GM19240 (cell line): ENCODE measurements at regions not wholly inside any gene's neighbourhood (a gene's known extent, or its start where the extent isn't known, plus 50 kb on each side); places are given as distances from the start of the nearest gene placed in this dataset.

Source experiments
- DNase-seq: peaks from one replicate; pipeline ENCODE4 v3.0.0; 2011; ENCODE audit warnings: low spot score; ENCODE audit not compliant: insufficient read length

DNA sequence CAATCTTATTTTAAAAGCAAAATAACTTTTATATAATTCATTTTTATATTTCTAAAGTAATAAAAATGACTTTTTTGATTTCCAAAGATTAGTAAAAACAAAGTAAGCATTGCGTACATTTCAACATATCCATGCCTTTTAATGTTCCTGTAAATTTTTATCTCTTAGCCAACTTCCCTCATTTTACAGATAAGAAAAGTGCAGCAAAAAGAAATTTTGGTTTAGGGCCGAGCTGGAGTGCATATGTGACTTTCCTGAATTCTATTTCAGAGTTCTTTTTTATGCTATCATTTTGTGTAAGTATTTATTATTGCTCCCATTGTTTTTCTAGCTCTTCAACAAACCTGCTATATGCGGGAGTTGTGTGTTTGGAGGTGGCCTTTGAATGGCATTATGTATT is 195.3 kb downstream of the NHLRC3 start:
- DNase-seq = no peak

DNA sequence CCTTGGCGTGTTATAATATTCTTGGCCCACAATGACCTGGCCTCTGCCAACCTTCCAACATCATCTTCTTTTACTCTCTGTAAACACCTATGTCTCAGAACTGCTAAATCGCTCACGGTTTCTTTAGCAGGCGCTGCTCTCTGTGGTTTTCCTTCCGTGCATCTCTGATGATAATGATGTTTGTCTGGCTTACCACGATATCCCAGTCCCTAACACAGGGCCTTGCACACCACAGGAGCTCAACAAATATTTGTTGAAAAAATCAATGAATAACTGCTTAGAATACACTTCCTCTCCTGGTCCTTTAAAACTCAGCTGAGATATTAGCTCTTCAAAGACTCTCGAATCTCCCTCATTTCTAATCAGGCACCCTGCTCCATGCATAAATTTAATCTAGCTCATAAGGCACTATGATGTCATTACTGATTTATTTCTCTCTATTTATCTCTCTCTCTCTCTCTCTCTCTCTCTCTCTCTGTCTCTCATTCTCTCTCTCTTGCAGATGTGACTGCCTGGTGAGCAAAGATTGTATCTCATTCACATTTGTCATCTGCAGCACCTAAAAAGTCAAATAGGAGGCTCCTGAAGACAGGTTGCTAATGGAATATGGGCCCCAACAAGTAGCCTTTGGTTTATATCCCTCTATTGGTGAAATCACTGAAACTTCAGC is 206.4 kb downstream of the NHLRC3 start:
- DNase-seq = no peak

DNA sequence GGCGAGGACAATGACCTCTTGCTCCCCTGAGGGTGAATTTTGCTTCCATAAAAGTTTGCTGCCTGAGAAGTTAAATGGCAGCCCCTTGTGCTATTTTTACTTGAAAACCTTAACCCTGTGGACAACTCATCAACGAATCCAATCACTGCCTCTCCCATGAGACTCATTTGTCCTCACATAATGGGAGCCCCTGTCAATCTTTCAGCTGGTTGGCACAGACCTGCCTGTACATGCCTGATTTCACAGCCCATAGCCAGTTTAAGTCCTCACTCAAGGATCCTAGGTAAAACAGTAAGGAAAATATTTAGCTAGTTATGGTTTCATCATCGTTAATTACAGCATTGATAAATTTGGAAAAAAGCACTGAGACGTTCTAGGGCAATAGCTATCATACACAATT is 207.4 kb downstream of the NHLRC3 start:
- DNase-seq = no peak

DNA sequence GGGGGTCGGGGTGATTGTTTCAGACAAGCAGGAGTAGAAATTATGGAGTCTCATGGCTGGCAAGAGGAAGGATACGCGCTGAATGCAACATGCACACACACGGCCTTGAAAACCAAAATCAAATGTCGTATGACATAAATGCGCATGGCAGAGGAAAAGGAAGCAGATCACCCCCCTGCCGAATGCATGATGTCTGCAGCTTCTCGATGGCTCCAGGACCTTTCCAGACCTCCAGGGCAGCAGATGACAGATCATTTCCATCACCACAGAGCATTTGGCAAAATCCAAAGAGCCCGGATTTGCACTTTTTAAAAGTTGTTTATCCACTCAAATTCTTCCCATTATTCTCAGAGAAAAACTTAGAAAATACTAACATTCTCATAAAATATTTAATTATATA is 211.7 kb downstream of the NHLRC3 start:
- DNase-seq = no peak

DNA sequence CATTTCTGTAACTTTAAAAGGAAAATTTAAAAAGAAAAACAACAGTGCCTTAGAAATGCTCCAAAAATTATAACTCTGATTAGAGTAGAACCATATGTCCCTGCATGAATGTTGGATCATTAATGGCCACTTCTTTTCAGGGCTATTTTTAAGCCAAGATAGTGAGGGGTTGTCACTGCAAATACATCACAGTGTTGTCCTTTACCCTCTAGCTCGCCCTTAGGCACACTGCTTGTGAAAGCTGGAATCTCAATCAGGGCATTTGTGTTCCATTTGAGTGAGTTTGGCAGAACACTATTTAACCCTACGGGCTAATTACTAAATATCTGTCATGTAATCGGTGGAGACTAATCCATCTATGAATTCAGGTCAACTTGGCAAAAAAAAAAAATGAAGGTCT is 212.2 kb downstream of the NHLRC3 start:
- DNase-seq = no peak

DNA sequence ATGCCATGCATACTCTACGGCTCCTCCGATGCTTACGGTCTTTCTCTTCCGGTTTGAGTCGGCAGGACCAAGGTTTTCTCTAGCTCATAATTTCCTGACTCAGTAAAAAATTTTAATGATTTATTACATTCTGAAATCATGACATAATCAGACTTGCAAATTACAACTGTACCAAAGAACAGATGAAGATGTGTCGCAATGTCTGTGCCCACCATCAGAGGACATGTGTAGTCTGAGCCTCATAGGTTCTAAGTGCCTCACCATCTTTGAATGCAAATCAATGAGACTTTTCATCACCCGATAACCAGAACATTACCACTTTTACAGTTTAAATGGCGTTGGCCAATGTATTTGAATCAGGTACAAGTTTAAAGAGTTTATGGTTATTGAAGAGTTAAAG is 213.1 kb downstream of the NHLRC3 start:
- no peak for DNase-seq

DNA sequence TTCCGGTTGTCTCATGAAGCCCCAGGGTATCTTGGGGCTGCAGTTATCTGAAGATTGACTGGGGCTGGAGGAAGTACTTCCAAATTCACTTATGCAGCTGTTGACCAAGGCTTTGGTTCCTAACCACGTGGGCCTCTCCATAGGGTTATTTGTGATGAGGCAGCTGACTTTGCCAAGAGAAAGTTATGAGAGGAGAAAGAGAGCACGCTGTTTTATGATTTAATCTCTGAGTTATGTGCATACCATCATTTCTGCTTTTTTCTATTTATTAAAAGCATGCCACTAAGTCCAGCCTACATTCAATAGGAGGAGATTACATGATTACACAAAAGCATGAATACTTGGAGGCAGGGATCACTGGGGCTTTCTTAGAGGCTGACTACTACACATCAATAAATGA is 215.5 kb downstream of the NHLRC3 start:
- DNase-seq = no peak

DNA sequence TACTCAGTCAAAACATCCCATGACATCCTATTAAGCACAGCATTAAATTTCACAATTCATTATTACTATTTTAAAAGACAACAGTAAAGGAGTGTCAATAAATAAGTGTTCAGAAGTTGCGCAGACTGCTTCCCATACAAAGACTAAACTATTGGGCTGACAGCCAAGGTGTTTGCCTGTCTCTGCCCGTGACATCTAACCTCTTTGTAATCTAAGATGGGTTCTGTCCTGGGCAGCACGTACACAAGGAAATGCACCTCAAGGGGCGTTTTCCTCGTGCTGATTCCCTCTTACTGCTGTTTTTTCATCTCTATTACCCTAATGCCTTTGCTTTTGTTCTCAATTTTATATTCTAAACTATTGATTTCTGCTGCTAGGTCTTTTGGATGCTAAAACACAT is 216.3 kb downstream of the NHLRC3 start:
- no peak for DNase-seq

DNA sequence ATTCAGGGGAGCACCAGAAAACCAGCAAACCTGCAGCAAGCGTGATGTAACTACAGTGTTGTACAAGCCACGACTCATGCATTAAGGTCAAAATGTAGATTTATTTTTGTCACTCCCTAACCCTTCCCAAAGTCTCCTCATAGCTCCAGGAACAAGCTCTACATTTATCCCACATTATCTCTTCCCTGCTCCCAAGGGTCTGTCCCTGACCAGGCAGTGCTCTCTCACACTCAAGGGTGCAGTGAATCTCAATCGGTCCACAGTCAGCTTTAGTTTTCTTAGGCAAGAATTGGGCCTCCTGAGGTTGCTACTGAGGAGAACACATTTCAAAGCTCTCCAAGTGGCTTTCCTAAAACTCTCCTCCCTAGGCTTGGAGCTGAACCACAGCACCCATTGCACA is 219.4 kb downstream of the NHLRC3 start:
- DNase-seq = no peak

DNA sequence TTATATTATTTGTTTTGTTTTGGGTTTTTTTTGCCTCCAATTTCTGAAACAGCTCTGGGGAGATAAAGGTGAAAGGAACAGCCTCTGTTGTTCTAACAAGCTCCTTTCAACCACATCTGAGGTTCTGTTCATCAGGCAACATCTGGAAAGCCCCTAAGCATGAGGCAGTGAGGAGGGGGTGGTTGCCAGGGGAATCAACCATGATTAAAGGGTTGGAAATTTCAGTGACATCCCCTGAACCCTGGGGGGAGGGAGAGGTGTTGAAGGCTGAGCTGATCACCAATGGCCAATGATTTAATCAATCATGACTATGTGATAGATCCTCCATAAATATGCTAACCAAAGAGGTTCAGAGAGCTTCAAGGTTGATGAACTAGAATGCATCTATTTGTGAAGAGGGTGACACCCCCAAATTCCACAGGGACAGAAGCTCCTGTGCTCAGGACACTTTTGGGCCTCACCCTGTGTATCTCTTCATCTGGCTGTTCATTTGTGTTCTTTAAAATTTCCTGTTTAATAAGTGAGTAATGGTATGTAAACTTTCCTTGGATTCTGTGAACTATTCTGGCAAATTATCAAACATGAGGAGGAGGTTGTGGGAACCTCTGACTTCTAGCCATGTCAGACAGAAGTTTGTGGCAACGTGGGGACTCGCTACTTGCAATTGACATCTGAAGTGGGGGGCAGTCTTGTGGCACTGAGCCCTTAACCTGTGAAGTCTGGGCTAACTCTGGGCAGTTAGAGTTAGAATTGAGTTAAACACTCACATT is 221.3 kb downstream of the NHLRC3 start:
- DNase-seq = no peak

DNA sequence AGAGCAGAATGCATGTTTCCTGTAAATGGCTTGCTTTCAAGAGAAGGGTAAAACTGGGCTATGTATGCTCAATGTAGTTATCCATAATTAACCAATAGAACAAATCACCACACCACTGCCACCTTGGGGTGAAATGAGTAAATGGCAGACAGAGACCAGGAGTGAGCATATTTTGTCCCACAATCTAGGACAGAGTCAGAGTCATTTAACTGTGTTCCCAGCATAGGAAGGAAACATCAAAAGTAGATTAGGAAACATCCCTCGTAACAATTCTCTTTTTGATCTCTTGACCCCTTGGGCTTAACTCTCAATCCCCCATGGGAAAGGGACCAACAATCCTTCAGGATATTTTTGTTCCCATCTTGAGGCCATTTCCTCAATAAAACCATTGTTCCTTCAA is 224.8 kb downstream of the NHLRC3 start:
- DNase-seq = no peak

DNA sequence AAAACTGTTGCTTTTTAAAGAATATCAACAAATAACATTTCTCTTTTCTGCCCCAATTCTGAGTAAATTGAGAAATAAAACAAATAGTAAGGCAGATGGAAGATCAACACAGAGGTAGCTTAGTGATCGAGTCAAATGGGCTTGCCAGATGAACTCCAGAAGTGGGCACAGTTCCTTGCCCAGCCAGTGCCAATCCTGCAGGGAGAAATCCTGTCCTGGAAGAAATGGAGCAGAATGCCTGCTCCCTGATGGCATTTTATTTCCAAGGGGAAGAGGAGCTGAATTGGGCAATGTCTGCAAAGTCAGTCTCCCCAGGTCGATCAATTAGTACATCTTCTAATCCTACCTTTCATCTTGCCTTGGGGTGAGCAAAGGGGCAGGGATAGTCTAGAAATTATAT is 225.3 kb downstream of the NHLRC3 start:
- DNase-seq = no peak

DNA sequence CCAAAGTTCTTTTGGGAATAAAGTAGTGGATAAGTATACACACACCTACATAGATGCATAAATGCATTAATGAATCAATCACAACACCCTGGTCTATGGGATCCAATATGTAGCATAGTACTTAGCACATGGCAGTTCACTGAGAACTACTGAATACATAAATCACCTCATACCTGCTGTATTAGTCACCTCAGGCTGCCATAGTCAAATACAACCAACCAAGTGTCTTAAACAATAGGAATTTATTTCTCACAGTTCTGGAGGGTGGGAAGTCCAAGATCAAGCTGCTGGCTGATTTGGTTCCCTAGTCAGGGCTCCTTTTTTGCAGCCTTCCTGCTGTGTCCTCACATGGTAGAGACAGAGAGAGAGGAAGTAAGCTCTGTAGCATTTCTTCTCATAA is 228.2 kb downstream of the NHLRC3 start:
- DNase-seq = no peak

DNA sequence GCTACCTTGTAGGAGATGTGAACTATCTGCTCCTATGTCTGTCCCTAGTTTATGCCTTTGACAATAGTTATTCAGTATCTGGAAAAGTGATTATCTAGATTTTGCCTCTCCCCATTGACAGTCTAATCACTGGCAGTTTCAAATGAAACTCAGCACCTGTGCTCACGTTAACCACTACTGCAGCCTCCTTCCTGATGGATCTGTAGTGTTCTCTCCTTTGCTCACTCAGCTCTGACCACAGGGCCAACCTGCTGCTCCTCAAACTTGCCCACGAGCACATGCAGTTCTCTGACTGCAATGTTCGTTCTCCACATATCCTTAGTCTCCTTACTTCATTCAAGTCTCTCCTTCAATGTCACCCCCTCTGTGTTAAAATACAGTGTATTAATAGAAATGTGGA is 230.1 kb downstream of the NHLRC3 start:
- no peak for DNase-seq

DNA sequence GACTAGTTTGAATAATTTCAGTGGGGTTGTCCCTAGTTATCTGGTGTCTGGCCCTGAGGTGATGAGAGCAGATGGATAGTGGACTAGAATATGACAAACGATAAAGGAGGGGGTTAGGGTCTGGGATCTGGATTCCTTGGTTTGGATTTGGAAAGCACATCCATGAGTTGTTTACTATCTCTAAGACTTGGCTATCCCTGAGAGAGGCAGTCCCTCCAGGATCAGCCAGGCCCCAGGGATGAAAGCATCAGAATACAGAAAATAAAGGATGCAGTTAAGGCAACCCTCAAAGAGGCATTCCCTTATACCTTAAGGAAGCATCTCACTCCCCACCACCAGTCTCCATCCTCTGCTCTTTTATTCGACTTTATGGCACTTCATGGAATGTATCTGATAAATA is 230.7 kb downstream of the NHLRC3 start:
- no peak for DNase-seq

DNA sequence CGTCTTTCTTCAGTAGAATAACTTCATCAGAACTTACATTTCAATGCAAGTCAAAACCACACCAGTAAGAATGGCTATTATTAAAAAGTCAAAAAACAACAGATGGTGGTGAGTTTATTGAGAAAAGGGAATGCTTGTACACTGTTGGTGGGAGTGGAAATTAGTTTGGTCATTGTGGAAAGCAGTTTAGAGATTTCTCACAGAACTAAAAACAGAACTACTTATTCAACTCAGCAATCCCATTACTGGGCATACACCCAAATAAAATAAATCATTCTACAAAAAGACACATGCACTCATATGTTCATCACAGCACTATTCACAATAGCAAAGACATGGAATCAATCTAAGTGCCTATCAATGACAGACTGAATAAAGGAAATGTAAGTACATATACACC is 231.2 kb downstream of the NHLRC3 start:
- no peak for DNase-seq

DNA sequence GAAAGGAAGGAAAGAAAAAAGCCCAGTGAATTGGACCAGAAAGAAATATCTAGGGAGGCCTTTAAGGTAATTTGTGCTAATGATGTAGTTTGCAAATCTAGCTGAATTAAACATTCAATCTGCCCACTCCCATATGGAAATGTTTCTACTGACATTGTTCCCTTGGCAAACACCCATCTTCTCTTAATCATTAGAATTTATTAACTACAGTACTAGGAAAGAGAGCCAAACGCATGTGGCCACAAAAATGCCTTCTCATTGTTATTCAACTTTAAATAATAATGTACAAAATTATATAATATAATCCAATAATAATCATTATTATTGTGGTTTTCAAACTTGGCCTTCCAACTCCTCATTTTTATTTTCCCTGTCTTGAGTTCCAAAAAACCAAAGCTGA is 234.7 kb downstream of the NHLRC3 start:
- no peak for DNase-seq

DNA sequence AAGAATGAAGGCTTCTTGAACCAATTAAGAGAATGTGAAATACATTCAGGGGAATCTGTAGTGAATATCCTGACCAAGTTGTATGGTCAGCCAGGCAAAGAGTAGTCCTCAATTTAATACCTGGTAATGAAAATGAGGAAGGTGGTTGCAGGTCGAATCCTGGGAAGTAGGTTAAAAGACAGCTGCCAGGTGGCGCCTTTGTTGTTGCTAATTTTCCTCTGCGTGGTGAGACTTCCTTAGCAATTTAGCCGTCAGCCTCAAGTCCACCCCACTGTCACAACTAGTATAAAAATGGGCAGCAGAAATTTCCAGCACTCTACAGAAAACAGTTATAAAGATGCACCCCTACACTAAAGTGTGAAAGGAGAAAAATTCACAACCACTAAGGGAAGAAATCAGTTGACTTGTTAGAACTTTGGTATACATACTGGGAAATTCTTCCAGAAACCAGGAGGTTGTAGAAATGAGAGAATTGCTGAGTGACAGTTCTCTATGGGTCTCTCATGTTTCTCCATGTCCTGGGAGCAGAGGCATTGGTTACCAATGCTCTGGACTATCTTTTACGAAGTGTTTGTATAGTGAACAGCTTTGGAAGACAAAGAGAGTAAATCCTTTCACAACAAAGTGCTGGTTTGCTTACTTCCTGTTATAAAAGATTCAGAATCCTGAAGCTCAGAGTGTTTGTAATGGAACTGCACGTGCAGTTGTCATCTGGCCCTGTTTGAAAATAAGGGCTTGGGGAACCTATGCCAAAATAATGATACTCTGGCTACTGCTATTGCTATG is 235.9 kb downstream of the NHLRC3 start:
- DNase-seq = no peak

DNA sequence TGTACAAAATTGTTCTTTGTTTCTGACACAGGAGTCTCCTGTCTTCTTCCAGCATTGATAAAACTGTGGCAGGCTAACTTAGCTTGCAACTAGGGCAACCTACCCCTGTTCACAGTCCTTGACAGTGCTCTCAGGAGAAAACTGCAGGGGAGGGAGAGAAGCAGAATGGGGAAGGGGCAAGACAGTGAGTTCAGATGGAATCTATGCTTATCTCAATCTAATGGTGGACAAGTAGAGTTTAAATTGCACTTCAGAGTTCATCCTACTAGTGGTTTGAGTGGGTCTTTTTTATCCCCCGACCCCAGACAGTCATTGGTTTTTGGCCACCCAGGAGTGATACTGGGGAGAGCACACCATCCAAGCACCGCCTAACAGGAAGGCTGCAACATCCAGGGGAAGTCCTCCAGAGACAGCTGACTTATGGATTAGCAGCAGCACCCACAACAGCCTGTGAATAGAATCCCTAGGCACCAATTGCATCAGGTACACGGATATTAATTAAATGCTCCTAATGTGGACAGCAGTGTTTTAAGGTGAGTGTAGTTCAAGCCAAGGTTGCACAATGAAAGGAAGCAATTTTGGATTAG is 236.6 kb downstream of the NHLRC3 start:
- no peak for DNase-seq

DNA sequence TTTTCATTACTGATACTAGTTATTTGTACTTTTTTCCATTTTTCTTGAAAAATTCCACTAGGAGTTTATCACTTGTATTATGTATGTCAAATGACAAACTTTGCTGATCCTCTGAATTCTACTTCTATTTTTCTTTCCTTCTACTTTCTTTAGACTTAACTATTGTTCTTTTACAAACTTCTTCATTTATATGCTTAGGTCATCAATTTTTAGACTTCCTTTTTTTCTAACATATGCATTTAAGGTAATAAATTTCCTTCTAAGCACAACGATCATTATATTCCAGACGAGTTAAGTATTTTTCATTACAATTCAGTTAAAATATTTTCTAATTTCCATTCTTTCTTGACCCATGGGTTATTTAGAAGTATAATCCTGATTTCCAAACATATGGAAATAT is 240.8 kb downstream of the NHLRC3 start:
- no peak for DNase-seq

DNA sequence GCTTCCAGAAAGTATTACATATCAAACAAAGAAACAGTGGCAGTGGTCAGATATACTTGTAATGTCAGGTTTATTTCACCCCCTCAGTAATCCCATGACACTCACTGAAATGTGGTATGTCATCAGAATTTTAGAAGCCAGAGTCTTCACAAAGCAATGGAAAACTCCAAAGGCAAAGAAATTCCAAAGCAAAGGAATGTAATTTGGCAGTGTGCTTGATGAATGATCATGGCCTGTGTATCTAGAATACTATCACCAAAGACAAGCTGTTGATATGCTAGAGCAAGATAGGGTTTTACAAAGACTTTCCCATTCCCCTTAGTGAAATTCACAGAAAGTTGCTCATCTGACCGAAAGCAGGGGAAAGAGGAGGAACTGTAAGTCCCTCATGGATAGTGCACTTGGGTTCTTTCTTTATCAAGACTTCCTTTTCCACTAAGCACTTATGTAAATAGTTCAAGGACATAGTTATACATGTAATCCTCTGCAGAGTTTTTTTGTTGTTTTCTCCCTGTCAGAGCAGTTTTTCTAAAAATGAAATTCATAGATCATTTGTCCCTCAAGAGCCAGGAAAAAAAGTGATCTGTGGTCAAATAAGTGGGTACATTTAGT is 243.4 kb downstream of the NHLRC3 start:
- DNase-seq = no peak
